ENCODE measurements at regions not wholly inside any gene's neighbourhood (a gene's known extent, or its start where the extent isn't known, plus 50 kb on each side); places are given as distances from the start of the nearest gene placed in this dataset.

DNA sequence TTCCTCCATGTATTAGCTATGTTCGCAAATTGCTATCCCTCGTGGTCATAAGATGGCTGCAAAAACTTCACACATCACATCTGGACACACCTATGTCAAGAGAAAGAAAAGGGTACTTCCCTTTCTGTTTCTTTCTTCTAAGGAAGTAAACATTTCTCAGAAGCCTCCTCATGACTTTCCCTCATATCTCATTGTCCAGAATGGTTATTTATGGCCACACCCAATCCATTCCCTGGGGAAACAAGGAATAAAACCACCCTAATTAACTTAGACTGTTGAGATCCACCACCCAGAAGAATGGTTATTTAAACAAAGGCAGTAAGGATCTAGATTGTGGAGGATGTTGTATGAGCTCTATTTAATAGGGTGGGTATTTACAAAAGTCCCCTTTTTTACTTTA is 160.8 kb upstream of the LNX1 start:
- no peaks in the 10 kb centered on the region for H3K27me3 ChIP-seq
- no peaks in the 10 kb centered on the region for H3K36me3 ChIP-seq
- TF ChIP-seq EP300 (IDR thresholded peaks at IDR 0.05) = no peak
- no peak for TF ChIP-seq POLR2A (IDR thresholded peaks at IDR 0.05)
- no peak overlapping the region for H3K27ac ChIP-seq
- 26 to 89% methylated on average over 2 of the region's 2 CpGs for WGBS, 2 donors
- no peak for DNase-seq (ENCODE audit: low spot score in 2 of 2)
- no peaks in the 10 kb centered on the region for H3K4me1 ChIP-seq
- peaks cover 0 to 9% (median 3%) of the 10 kb centered on the region in 4 donors for H3K9me3 ChIP-seq
- H3K4me3 ChIP-seq = no peak overlapping the region

DNA sequence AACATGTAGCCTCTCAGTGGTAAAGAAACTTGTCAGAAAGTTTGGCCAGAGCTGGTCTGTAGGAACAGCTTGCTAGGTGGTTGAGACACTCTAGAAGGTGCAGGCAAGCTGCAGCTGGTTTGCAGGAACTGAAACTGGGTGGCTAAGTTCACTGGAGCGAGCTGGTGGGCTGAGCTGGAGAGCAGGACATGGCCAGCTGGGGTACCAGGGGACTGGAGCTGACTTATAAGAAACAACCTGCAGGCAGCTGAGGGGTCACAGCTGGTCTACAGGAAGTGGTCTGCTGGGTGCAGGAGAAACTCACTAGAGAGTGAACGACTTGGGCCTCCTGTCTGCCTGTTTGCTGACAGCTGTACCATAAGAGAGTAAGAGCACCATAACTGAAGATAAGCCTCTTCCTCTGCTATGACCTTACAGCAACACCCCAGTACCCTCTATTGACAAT is 157.1 kb upstream of the LNX1 start:
- Histone ChIP-seq H3K4me1 (no peaks in the 10 kb centered on the region), H3K36me3 (no peaks in the 10 kb centered on the region), H3K9me3 (no peaks in the 10 kb centered on the region), H3K27ac (no peak overlapping the region), H3K27me3 (no peaks in the 10 kb centered on the region), H3K4me3 (no peak overlapping the region)
- no peak for TF ChIP-seq POLR2A (IDR thresholded peaks at IDR 0.05)
- TF ChIP-seq EP300 (IDR thresholded peaks at IDR 0.05) = no peak
- TF ChIP-seq, protein P1, sequence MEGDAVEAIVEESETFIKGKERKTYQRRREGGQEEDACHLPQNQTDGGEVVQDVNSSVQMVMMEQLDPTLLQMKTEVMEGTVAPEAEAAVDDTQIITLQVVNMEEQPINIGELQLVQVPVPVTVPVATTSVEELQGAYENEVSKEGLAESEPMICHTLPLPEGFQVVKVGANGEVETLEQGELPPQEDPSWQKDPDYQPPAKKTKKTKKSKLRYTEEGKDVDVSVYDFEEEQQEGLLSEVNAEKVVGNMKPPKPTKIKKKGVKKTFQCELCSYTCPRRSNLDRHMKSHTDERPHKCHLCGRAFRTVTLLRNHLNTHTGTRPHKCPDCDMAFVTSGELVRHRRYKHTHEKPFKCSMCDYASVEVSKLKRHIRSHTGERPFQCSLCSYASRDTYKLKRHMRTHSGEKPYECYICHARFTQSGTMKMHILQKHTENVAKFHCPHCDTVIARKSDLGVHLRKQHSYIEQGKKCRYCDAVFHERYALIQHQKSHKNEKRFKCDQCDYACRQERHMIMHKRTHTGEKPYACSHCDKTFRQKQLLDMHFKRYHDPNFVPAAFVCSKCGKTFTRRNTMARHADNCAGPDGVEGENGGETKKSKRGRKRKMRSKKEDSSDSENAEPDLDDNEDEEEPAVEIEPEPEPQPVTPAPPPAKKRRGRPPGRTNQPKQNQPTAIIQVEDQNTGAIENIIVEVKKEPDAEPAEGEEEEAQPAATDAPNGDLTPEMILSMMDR (IDR thresholded peaks at IDR 0.05) = no peak
- 72 to 76% methylated on average over 2 of the region's 2 CpGs for WGBS, 2 donors
- no peak for DNase-seq (ENCODE audit: low spot score in 2 of 2)

DNA sequence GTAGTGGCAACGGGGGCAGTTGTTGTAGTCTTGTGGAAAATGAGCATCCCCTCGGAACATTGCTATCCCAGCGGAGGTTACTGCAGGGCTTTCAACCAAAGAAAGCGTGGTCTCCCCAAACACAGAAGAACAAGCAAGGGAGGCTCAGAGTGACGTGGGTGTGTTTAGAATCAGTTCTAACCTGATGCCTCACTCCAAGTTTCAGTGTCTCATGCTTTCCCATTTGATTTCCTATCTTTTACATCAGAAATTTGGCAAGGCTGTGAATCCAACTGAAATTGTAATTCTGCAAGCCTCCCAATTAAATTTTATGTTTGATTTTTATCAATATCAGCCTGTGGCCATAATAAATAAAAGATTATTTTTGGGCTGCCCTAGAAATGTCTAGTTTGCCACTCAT is 156.1 kb upstream of the LNX1 start:
- Histone ChIP-seq H3K36me3 (no peaks in the 10 kb centered on the region), H3K9me3 (no peaks in the 10 kb centered on the region), H3K4me1 (no peaks in the 10 kb centered on the region), H3K27me3 (no peaks in the 10 kb centered on the region), H3K27ac (no peak overlapping the region), H3K4me3 (no peak overlapping the region)
- no peak for DNase-seq (ENCODE audit: low spot score in 2 of 2)
- TF ChIP-seq EP300 (IDR thresholded peaks at IDR 0.05) = no peak
- no peak for TF ChIP-seq POLR2A (IDR thresholded peaks at IDR 0.05)
- TF ChIP-seq, protein P1 (IDR thresholded peaks at IDR 0.05) = no peak
- 82 to 87% methylated on average over 5 of the region's 5 CpGs for WGBS, 2 donors

DNA sequence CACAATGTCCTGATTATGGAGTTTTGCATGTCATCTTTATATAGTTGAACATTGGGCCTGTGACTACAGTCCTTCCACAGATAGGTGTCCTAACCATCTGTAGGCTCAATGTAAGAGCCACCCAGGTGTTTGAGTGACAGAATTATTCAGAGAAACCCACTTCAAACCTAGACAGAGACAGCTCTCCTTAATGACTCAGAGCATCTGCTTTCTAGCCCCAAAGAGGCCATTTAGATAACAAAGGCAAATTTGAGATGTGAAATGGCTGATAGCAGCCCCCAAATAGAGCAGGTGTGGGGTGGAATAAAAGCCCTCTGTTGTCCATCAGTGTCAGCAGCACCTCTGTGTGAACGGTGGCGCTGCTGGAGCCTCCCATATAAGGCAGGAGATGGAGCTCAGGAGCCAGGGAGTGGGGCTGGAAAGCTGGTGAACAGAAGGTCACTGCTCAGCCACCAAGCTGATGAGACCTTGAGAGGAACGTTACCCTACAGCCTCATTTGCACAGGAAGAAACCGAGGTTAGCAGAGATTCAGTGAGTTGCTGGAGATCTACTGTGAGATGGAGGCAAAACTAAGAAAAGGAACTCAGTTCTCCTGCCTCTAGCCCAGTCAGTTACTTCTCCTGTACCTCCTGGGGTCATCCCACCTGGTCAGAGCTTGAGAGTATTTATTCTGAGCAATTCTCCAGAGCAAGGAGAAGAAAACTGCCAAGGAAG is 153.3 kb upstream of the LNX1 start:
- H3K4me3 ChIP-seq = no peak overlapping the region
- TF ChIP-seq POLR2A (IDR thresholded peaks at IDR 0.05) (no peak), EP300 (IDR thresholded peaks at IDR 0.05) (no peak)
- TF ChIP-seq, protein P1 (IDR thresholded peaks at IDR 0.05) = no peak
- no peak overlapping the region for H3K27ac ChIP-seq
- H3K36me3 ChIP-seq = no peaks in the 10 kb centered on the region
- no peaks in the 10 kb centered on the region for H3K4me1 ChIP-seq
- WGBS, 2 donors = 46 to 52% methylated on average over 4 of the region's 4 CpGs
- H3K9me3 ChIP-seq = no peaks in the 10 kb centered on the region
- H3K27me3 ChIP-seq = no peaks in the 10 kb centered on the region
- DNase-seq (ENCODE audit: low spot score in 2 of 2) = no peak

DNA sequence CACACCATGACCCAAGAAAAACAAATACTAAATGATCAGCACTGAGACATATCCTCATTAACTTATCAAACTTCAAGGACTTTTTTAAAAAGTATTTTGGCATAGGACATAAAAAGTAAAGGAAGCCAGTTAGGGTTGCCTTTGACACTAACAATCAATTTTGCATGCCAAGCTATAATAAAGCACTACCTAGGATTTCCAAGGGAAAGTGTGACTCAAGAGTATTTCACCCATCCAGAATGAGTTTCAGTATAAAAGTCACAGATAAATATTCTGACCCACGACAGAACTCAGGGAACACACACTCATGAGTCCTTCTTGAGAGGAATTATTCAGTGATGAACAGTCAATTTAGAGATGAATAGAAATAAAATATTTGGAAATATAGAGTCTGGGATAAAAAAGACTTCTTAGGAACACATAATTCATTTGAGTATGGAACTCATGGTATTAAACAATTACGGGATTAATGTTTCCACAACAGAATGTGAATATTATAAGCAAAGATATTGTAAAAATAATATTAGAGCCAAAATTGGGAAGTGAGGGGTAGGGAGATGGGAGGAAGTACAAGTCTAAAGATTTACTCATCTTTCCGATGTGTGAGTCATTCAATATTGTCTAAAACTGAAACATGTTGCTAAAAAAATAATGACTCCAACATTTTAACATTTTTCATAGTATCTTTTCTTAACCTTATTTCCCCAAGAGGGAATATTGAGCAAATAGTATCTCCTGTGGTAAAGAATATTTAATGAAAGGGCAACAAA is 143.5 kb upstream of the LNX1 start:
- no peak overlapping the region for H3K27ac ChIP-seq
- peaks cover 0 to 16% (median 3%) of the 10 kb centered on the region in 4 donors for H3K4me1 ChIP-seq
- no peaks in the 10 kb centered on the region for H3K36me3 ChIP-seq
- 32 to 35% methylated on average over 3 of the region's 3 CpGs for WGBS, 2 donors
- no peak for TF ChIP-seq POLR2A (IDR thresholded peaks at IDR 0.05)
- TF ChIP-seq, protein P1 (IDR thresholded peaks at IDR 0.05) = no peak
- TF ChIP-seq EP300 (IDR thresholded peaks at IDR 0.05) = no peak
- DNase-seq (ENCODE audit: low spot score in 2 of 2) = no peak
- no peaks in the 10 kb centered on the region for H3K27me3 ChIP-seq
- H3K4me3 ChIP-seq = no peak overlapping the region
- H3K9me3 ChIP-seq = no peaks in the 10 kb centered on the region

Measured in tibial nerve (tissue), 4 donors.